Large intestine (tissue), 3 donors: ENCODE measurements at regions not wholly inside any gene's neighbourhood (a gene's known extent, or its start where the extent isn't known, plus 50 kb on each side); places are given as distances from the start of the nearest gene placed in this dataset.

Source experiments
- DNase-seq, 2 donors: peaks; one replicate each; pipeline versions ENCODE4 v3.0.0 to v3.0.0-alpha.2; 2013
- H3K27ac ChIP-seq: one replicate; pipeline ENCODE4 v1.5.1; 2013; ENCODE audit warnings: low read length
- H3K27me3 ChIP-seq: 2 replicates; pipeline ENCODE4 v1.6.1; 2013; ENCODE audit warnings: low read length; ENCODE audit not compliant: control insufficient read depth, insufficient read depth
- H3K36me3 ChIP-seq: 2 replicates; pipeline ENCODE4 v1.6.1; 2013; ENCODE audit warnings: low read length; ENCODE audit not compliant: control insufficient read depth, insufficient read depth
- H3K4me1 ChIP-seq: one replicate; pipeline ENCODE4 v1.6.1; 2013; ENCODE audit warnings: low read length; ENCODE audit not compliant: control insufficient read depth, insufficient read depth
- H3K4me3 ChIP-seq: one replicate; pipeline ENCODE4 v1.5.1; 2013; ENCODE audit warnings: low read length
- H3K9me3 ChIP-seq: one replicate; pipeline ENCODE4 v1.6.1; 2013; ENCODE audit warnings: mild to moderate bottlenecking, low read depth, low read length, moderate library complexity; ENCODE audit not compliant: control insufficient read depth
- WGBS: methylation state at CpG from one replicate; pipeline ENCODE4 v1.1.5; 2013; ENCODE audit warnings: low lambda C conversion rate; ENCODE audit not compliant: insufficient coverage; 5-methylcytosine and 5-hydroxymethylcytosine counted together

GRCh38 chr10:121425623-121426022 lies 172.6 kb downstream of the FGFR2 start:
- H3K36me3 ChIP-seq = no peaks in the 10 kb centered on the region
- H3K27ac ChIP-seq = no peak overlapping the region
- no peaks in the 10 kb centered on the region for H3K9me3 ChIP-seq
- no peaks in the 10 kb centered on the region for H3K27me3 ChIP-seq
- no peak for DNase-seq
- H3K4me3 ChIP-seq = no peak overlapping the region
- WGBS = no CpG with 5 or more reads among the region's 4 CpGs
- no peaks in the 10 kb centered on the region for H3K4me1 ChIP-seq

- no peaks in the 10 kb centered on the region for H3K36me3 ChIP-seq
- H3K4me1 ChIP-seq = no peaks in the 10 kb centered on the region
- H3K4me3 ChIP-seq = no peak overlapping the region
- H3K27ac ChIP-seq = no peak overlapping the region
- DNase-seq = no peak
- no peaks in the 10 kb centered on the region for H3K9me3 ChIP-seq
- no peaks in the 10 kb centered on the region for H3K27me3 ChIP-seq
- WGBS = no CpG with 5 or more reads among the region's 7 CpGs
These were observed 171.9 kb downstream of the FGFR2 start for GRCh38 chr10:121426307-121426706.
